GM23248 (cell line): ENCODE measurements at regions not wholly inside any gene's neighbourhood (a gene's known extent, or its start where the extent isn't known, plus 50 kb on each side); places are given as distances from the start of the nearest gene placed in this dataset.
"Not testable (repeated sequence)": the region's sequence is repeated elsewhere in the genome, so short reads cannot be mapped to it uniquely, and the experiment has no call there.

Experiments
- EZH2 ChIP-seq: fragments of 200-600 bp; sonication (generic); IDR thresholded peaks from 2 replicates; pipeline ENCODE4 v1.6.1; 2018; ENCODE audit warnings: antibody characterized with exemption, mild to moderate bottlenecking; ENCODE audit not compliant: insufficient read depth, poor library complexity, severe bottlenecking
- EZH2phosphoT487 ChIP-seq: fragments of 200-600 bp; sonication (generic); IDR thresholded peaks from 2 replicates; pipeline ENCODE4 v1.6.1; 2018; ENCODE audit warnings: antibody characterized with exemption, moderate library complexity, mild to moderate bottlenecking, low read depth; ENCODE audit not compliant: insufficient read depth

- TF ChIP-seq EZH2, EZH2phosphoT487: not testable (repeated sequence)
Measured at GRCh38 chr4:24349168-24349996, 235.0 kb downstream of the DHX15 start.
